ENCODE measurements at regions not wholly inside any gene's neighbourhood (a gene's known extent, or its start where the extent isn't known, plus 50 kb on each side); places are given as distances from the start of the nearest gene placed in this dataset.

DNA sequence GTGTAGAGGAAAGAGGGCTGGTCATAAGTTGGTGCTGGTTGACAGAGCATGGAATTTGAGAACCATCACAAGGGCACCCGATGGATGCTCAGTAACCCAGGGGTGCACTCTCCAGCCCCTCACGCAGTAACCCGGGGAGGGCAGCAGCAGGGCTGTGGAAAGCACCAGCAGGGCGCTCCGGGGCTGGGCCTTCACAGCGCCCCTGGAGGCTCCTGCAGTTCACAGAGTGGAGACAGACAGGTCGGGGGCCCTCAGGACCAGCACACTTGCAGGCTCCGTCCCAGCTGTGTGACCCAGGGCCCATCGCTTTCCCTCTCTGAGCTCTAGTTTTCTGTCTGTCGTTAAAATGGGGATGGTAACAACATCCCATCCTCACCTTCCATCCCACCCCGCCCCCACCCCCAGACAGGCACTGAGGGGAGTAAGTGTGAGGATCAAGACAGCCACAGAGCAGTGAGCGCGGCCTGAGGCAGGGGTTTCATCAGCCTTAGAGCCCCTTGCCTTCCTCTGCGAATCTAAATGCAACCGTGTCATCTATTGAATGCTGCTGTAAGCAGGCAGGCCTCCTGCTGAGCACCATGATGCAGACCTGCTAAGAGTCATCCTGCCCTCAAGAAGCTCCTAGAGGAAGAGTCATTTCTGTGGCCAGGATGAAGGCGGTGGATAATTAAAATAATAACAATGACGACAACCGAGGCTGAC, 90.2 kb upstream of the LINGO1 start:
- TF ChIP-seq KDM2A (CRISPR knock-in tag; IDR thresholded peaks at IDR 0.05; ENCODE audit: borderline replicate concordance, low read depth) (no peak), KDM5B (CRISPR knock-in tag; IDR thresholded peaks at IDR 0.05; ENCODE audit: borderline replicate concordance) (no peak), POLR2A (IDR thresholded peaks at IDR 0.05; ENCODE audit: insufficient read depth in 1 of 2, low read depth in 2 of 2, low read length in 2 of 2) (no peak)
- TF ChIP-seq, protein P1, sequence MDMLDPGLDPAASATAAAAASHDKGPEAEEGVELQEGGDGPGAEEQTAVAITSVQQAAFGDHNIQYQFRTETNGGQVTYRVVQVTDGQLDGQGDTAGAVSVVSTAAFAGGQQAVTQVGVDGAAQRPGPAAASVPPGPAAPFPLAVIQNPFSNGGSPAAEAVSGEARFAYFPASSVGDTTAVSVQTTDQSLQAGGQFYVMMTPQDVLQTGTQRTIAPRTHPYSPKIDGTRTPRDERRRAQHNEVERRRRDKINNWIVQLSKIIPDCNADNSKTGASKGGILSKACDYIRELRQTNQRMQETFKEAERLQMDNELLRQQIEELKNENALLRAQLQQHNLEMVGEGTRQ (IDR thresholded peaks at IDR 0.05; ENCODE audit: low read depth, low read length), result no peak
- TF ChIP-seq, protein P1 (CRISPR knock-in tag; IDR thresholded peaks at IDR 0.05; ENCODE audit: borderline replicate concordance), result no peak
- TF ChIP-seq, protein P2, sequence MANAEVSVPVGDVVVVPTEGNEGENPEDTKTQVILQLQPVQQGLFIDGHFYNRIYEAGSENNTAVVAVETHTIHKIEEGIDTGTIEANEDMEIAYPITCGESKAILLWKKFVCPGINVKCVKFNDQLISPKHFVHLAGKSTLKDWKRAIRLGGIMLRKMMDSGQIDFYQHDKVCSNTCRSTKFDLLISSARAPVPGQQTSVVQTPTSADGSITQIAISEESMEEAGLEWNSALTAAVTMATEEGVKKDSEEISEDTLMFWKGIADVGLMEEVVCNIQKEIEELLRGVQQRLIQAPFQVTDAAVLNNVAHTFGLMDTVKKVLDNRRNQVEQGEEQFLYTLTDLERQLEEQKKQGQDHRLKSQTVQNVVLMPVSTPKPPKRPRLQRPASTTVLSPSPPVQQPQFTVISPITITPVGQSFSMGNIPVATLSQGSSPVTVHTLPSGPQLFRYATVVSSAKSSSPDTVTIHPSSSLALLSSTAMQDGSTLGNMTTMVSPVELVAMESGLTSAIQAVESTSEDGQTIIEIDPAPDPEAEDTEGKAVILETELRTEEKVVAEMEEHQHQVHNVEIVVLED (CRISPR knock-in tag; IDR thresholded peaks at IDR 0.05; ENCODE audit: borderline replicate concordance), result no peak
